NCI-H1092 (cell line): ENCODE measurements at regions not wholly inside any gene's neighbourhood (a gene's known extent, or its start where the extent isn't known, plus 50 kb on each side); places are given as distances from the start of the nearest gene placed in this dataset.
"Not testable (repeated sequence)": the region's sequence is repeated elsewhere in the genome, so short reads cannot be mapped to it uniquely, and the experiment has no call there.

ENCODE experiments used
- DNase-seq: peaks from one replicate; lab custom pipeline; 2025; lab: John Stamatoyannopoulos, UW

DNA sequence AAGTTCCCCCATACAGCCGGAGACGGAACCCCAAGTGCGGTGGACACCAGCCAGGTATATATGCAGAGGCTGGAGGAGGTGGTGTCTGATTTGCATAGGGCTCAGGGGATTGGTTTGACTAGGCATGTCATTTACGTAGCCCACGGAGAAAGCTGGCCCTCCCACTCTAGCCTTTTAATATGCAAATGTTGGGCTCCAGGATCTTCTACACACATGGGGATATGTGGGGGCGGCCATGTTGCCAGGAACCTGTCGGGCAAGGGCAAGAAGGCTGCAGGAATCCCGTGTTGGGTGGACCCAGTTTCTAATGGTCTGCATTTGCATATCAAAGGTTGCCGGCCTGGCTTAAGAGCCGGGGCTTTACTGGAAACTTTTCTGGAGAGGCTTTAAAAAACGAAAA lies 57.4 kb downstream of the FTHL17 start:
- DNase-seq = not testable (repeated sequence)

DNA sequence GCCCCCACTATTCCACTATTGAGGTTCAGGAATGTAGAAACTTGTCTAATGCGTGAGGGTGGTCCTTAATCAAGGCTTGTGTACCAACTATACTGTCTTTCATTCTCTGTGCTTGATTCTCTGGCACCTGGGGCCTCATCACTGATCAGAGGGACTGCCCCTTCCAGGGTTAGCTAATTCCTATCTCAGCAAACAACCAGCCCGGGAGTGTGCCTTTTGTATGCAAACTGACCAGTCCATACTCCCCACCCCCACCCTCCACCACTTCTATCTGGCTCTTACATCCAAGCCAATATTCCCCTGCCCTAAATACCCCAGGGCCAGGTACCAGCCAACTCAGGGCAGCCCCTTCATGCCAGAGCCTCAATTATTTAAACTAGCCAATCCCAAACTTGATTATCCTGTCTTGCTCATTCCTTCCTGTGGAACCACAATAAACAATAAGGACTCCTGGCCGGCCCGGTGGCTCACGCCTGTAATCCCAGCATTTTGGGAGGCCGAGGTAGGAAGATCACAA lies 59.3 kb downstream of the FTHL17 start:
- DNase-seq = no peak

DNA sequence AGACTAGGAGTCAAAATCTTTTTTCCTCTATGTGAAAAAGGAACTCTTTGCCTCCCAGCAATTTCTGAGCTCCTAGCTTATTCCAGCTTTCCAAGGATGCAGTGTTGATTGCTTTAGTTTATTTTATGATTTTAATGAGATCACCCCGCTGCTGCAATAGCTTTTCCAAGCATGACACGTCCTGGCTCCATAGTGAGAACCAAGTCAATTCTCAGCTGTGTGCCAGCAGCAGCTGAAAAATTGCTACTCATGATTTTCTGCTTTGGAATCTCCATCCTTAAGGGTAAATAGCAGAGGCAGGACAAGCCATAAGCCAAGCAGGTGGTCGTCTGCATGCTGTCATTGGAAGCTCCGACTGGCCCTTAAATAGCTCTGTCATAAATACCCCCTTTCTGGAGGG lies 64.5 kb downstream of the FTHL17 start:
- DNase-seq = no peak

GRCh38 chrX:31006027-31006426 lies 65.8 kb downstream of the FTHL17 start:
- DNase-seq = no peak

GRCh38 chrX:30997411-30997810 lies 74.4 kb downstream of the FTHL17 start:
- DNase-seq = no peak

DNA sequence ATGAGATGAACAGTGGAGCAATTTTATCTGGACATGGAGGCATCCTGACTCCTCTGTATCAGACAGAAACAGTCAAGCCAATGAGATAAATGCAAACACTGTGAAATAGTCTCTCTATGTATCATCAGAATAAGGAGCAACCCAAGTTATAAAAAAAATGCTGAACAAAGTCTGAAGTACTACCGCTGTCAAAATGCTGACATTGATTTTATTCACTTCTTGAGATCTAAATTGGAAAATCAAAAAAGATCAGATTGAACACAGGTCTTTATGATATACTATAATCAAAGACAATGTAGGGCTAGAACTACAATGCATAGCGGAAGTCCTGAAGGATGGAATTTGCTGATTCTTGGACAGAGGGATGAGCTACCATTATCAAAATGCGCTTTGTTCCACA lies 76.1 kb downstream of the FTHL17 start:
- no peak for DNase-seq

- no peak for DNase-seq
These were observed 76.7 kb downstream of the FTHL17 start for GRCh38 chrX:30995060-30995700.

GRCh38 chrX:30994018-30994417 lies 77.8 kb downstream of the FTHL17 start:
- not testable (repeated sequence) for DNase-seq

GRCh38 chrX:30992381-30992904 lies 79.4 kb downstream of the FTHL17 start:
- DNase-seq = peak; percentile 92

DNA sequence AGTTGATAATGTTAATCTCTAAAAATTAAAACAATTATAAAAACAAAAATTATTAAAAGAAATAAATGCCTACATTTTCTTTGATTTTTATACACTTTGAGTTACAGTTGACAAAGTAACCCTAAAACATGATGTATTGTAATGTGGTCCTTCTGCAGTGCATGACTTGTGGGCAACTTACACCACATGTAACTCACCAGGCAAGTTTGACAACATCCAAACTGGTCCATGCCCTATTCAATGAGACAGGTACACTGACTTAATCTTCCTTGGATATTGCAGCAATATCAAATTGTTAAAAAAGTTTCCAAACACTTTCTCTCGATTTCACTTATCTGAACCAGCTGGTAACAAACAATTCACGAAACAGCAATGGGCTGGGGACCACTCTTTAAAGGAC lies 81.5 kb downstream of the FTHL17 start:
- DNase-seq = no peak

DNA sequence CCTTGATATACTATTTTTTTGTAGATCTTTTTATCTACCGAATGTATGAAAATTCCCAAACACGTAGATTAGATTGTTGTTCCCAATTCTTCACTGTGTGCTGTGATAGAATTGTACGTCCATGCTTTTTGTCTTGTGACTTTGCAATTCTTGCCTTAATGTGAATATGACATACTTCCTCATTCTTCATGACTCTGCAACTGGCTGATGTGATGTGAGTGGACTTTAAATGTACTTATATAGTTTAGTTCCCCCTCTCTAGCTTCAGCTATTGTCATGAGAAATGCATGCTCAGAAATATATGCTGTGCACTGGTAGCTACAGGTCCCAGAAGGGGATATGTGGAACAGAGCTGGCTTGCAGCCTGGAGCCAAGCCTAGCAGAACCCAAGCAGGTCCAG lies 89.4 kb downstream of the FTHL17 start:
- no peak for DNase-seq

GRCh38 chrX:30981968-30982367 lies 89.9 kb downstream of the FTHL17 start:
- DNase-seq = no peak

GRCh38 chrX:30979271-30979670 lies 90.2 kb upstream of the TAB3 start:
- no peak for DNase-seq

- no peak for DNase-seq
These were observed 86.4 kb upstream of the TAB3 start for GRCh38 chrX:30975467-30975866.

- no peak for DNase-seq
These were observed 84.9 kb upstream of the TAB3 start for GRCh38 chrX:30973784-30974427.

DNA sequence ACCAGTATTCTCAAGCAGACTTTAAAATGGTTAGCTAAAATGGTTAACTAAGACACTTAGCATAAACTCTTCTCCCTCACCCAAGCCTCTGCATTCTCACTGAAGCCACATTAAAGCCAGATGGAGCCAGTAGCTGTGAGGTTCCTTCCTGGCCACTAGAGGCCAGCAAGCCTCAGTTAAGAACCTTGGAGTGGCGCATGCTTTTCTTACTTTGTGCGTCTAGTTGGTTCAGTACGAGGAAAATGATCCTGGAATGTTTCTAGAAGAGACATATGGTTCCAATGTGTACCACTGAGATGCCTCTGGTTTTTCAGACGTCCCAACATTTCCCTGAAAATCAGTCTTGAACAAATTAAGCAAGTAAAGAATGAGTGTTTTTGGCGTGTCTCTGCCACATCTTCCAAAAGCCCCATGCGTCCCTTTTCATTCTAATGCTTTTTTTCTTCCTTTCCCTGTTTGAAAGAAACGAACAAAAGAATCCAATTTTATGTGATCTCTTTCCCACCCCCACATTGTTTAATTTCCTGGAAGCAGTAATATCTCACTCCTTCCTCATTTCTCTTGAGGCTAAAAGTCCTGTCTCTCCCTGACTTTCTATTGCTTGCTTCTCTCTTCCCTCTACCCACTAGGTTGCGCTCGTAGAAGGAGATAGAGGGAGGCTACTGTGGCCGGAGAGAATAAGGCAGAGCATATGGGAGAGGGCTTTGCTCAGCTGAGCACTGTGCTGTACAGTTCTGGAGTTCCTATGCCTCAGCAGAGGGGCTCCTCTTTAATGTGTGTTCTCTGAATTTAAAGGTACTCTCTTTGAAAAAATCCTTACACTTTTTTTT lies 82.9 kb upstream of the TAB3 start:
- DNase-seq = peak; percentile 39

DNA sequence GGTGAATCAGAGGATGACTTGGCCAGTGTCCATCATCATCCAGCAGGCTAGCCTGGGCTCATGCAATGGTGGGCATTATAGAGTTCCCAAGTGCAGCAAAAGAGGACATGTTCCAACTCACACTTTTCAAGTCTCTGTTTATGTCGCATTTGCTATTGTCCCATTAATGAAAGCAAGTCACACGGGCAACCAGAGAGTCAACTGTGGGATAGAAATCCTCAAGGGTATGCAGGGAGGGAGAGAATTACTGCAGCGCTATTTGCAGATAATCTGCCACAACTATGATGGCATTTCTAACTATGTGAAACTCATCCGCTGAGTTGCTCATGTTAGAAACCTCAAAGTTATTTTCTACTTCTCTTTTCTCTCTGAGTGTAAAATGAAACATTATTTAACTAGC lies 78.5 kb upstream of the TAB3 start:
- no peak for DNase-seq

GRCh38 chrX:30965767-30966166 lies 76.7 kb upstream of the TAB3 start:
- DNase-seq = no peak

DNA sequence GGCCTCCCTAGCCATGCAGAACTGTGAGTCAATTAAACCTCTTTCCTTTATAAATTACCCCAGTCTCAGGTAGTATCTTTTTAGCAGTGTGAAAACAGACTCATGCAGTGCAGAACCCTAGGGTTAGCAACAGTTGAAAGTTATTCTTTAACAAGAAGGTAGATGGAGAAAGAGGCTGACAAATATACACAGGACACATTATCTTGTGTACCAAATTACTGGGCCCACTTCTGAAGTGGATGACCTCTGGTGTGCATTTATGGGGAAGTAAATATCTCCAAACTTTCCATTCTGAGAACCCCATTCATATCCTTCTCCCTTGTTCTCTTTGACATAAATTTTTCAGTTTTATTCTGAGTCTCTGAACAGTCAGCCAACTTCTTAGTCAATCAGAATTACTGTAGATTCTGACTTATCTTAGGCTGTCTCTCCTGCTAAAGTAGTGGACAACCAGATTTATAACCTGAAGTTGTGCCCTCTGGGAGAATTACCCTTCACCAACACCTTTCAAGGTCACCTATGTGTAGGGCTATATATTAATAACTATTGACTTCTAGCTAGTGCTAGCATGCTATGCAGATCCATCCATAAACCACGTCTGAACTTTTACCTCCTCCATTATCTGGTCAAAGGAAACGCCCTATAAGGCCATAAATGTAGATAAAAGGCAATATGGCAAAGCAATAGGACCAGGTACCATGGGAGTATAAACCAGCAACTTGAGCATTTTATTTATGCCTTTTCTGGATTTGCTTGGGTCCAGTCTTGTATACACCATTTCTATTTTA lies 72.5 kb upstream of the TAB3 start:
- no peak for DNase-seq

DNA sequence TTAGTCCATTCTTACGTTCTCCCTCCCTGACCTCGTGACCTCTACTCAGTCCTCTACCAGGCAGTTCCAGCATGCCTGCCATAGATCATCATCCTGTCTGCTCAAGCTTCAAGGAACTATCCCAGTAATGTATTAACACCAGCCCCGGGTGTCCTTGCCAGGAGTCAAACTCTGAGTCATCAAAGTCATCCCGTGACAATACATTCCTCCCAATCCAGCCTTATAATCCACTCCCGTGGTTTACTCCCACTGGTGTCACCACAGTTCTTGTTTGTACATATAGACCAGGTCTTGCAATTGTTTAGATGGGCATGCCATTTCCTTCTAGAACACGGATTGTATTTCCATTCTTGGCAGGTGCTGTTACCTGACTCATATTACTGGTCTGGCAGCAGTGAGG lies 68.7 kb upstream of the TAB3 start:
- no peak for DNase-seq

- DNase-seq = no peak
These were observed 66.6 kb upstream of the TAB3 start for GRCh38 chrX:30955687-30956086.

DNA sequence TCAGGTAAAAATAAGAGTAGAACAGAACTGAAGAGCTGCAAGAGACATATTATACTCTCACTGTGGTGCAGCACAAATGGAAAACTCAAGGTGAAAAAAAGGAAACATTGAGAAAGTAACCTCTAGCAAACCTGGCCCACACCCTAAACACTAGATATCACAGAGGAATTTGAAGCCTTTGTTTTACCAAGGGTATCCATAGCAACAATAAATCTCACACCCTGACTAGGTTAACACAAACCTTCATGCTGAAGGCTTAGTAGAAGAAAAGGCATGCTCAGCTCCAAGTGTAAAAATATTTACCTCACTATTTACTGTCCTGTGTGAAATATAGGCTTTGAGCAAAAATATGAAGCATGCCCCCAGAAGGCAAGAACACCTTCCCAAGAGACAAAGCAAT lies 61.9 kb upstream of the TAB3 start:
- DNase-seq = no peak
